ENCODE measurements at regions not wholly inside any gene's neighbourhood (a gene's known extent, or its start where the extent isn't known, plus 50 kb on each side); places are given as distances from the start of the nearest gene placed in this dataset.

- TF ChIP-seq CTCF (conservative IDR thresholded peaks at IDR 0.05; ENCODE audit: low read length) (no peak), EZH2phosphoT487 (IDR thresholded peaks at IDR 0.05; ENCODE audit: borderline replicate concordance, low read depth, low read length) (no peak)
- no peak overlapping the region for H3K4me2 ChIP-seq (ENCODE audit: low read length)
- H3K79me2 ChIP-seq (ENCODE audit: insufficient read depth, low read depth, low read length) = no peaks in the 10 kb centered on the region
- ChIA-PET CTCF (ENCODE audit: unreplicated experiment) (no interaction called here), POLR2A (interaction anchor here (1.0 kb wide), 1 partner anchor 10 kb away, joined by 3 read pairs; no protein-coding TSS in a partner anchor)
- no TSS peak for BruUV-seq (replicated peaks)
- no peaks in the 10 kb centered on the region for H3K9me3 ChIP-seq (ENCODE audit: low read length)
- DNase-seq (ENCODE audit: low spot score) = no peak
- no peak overlapping the region for H2AFZ ChIP-seq (ENCODE audit: low read length)
- no peak overlapping the region for H3K4me3 ChIP-seq (ENCODE audit: low read depth, low read length, poor library complexity, severe bottlenecking)
- no peaks in the 10 kb centered on the region for H3K36me3 ChIP-seq (ENCODE audit: insufficient read depth, low read length)
- no peaks in the 10 kb centered on the region for H4K20me1 ChIP-seq (ENCODE audit: insufficient read depth, low read length)
- intact Hi-C loops (cut with micrococcal nuclease; ENCODE audit: unreplicated experiment) = no loop called here
- no peaks in the 10 kb centered on the region for H3K9me2 ChIP-seq (ENCODE audit: insufficient read depth, low read length)
- no peak overlapping the region for H3K27ac ChIP-seq (ENCODE audit: low read depth, low read length, poor library complexity, severe bottlenecking)
- no peaks in the 10 kb centered on the region for H3K4me1 ChIP-seq (ENCODE audit: insufficient read depth, low read length, poor library complexity, severe bottlenecking)
Observed at GRCh38 chr2:217652761-217653639, 349.8 kb downstream of the TNS1 start.

- Histone ChIP-seq H3K36me3 (ENCODE audit: insufficient read depth, low read length) (no peaks in the 10 kb centered on the region), H2AFZ (ENCODE audit: low read length) (no peak overlapping the region), H3K9me2 (ENCODE audit: insufficient read depth, low read length) (no peaks in the 10 kb centered on the region), H3K79me2 (ENCODE audit: insufficient read depth, low read depth, low read length) (no peaks in the 10 kb centered on the region), H3K4me2 (ENCODE audit: low read length) (no peak overlapping the region), H4K20me1 (ENCODE audit: insufficient read depth, low read length) (no peaks in the 10 kb centered on the region), H3K4me1 (ENCODE audit: insufficient read depth, low read length, poor library complexity, severe bottlenecking) (no peaks in the 10 kb centered on the region), H3K27ac (ENCODE audit: low read depth, low read length, poor library complexity, severe bottlenecking) (no peak overlapping the region), H3K4me3 (ENCODE audit: low read depth, low read length, poor library complexity, severe bottlenecking) (no peak overlapping the region), H3K9me3 (ENCODE audit: low read length) (no peaks in the 10 kb centered on the region)
- CTCF ChIA-PET (ENCODE audit: unreplicated experiment) = no interaction called here
- BruUV-seq (replicated peaks) = no TSS peak
- intact Hi-C loops (cut with micrococcal nuclease; ENCODE audit: unreplicated experiment) = no loop called here
- POLR2A ChIA-PET = interaction anchor here (1.2 kb wide), 1 partner anchor 20 kb away, joined by 3 read pairs; no protein-coding TSS in a partner anchor
- peak; percentile 44 for DNase-seq (ENCODE audit: low spot score)
- TF ChIP-seq EZH2phosphoT487 (IDR thresholded peaks at IDR 0.05; ENCODE audit: borderline replicate concordance, low read depth, low read length) = no peak
- peak; percentile 80 for TF ChIP-seq CTCF (conservative IDR thresholded peaks at IDR 0.05; ENCODE audit: low read length)
Observed at GRCh38 chr2:217650716-217651360, 352.0 kb downstream of the TNS1 start.
